ENCODE measurements at regions not wholly inside any gene's neighbourhood (a gene's known extent, or its start where the extent isn't known, plus 50 kb on each side); places are given as distances from the start of the nearest gene placed in this dataset.

DNA sequence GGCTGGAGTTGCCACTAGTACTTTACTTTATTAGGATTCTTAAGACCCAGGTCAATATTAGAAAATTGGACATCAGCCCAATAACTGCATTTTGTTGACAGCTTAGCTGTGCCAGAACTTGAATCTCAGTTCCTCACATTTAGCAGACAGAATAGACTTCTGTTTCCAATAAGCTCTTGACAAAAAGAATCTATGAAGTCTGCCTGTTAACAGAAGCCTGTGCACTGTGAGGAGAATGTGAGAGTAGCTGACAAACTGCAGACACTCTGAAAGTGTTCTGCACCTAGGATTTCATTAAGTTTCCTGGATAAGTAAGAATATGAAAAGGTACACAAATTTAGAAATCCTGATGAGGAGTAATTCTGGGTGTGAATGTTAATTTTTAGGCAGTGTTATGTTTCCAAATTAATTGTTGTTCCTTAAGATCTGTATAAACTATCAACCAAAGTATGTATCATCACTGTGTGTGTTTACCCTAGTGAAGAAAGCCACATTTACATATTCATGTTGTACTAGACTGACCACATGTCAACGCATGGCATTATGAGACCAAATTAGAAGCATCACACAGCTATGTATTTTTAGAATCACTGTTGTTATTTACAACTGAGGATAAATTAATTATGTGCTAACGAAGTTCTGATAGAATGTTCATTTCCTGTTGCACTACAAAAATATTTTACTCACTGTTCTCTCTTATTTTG, 756.4 kb upstream of the IGFBP7 start:
- Histone ChIP-seq H3K4me1 (ENCODE audit: control insufficient read depth, insufficient read depth, low read length) (no peaks in the 10 kb centered on the region), H3K27ac (ENCODE audit: extremely low read depth, low read depth, low read length) (no peak overlapping the region), H3K36me3 (ENCODE audit: control insufficient read depth in 2 of 2, insufficient read depth in 1 of 2, low read length in 2 of 2) (no peaks in the 10 kb centered on the region), H3K9me3 (ENCODE audit: control insufficient read depth, insufficient read depth, low read depth, low read length) (no peaks in the 10 kb centered on the region), H3K4me3 (ENCODE audit: low read depth, low read length) (no peak overlapping the region)
- ChIA-PET POLR2A (no interaction called here), CTCF (no interaction called here)
- no peak for TF ChIP-seq ZNF366 (tag by site-specific recombination; conservative IDR thresholded peaks at IDR 0.05)
- TF ChIP-seq PRDM1 (tag by site-specific recombination; IDR thresholded peaks at IDR 0.05), result no peak
- no peak for TF ChIP-seq ZNF624 (tag by site-specific recombination; IDR thresholded peaks at IDR 0.05)
- TF ChIP-seq RBAK (tag by site-specific recombination; IDR thresholded peaks at IDR 0.05), result no peak
- no peak for TF ChIP-seq ZNF354C (tag by site-specific recombination; IDR thresholded peaks at IDR 0.05; ENCODE audit: borderline replicate concordance, low read depth)
- TF ChIP-seq GLIS2 (tag by site-specific recombination; IDR thresholded peaks at IDR 0.05), result no peak
- TF ChIP-seq, protein P1, sequence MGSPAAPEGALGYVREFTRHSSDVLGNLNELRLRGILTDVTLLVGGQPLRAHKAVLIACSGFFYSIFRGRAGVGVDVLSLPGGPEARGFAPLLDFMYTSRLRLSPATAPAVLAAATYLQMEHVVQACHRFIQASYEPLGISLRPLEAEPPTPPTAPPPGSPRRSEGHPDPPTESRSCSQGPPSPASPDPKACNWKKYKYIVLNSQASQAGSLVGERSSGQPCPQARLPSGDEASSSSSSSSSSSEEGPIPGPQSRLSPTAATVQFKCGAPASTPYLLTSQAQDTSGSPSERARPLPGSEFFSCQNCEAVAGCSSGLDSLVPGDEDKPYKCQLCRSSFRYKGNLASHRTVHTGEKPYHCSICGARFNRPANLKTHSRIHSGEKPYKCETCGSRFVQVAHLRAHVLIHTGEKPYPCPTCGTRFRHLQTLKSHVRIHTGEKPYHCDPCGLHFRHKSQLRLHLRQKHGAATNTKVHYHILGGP (tag by site-specific recombination; IDR thresholded peaks at IDR 0.05), result no peak
- no peak for TF ChIP-seq ZNF785 (tag by site-specific recombination; IDR thresholded peaks at IDR 0.05)
- no peak for TF ChIP-seq ZNF510 (tag by site-specific recombination; IDR thresholded peaks at IDR 0.05; ENCODE audit: insufficient replicate concordance)
- TF ChIP-seq, protein P2, sequence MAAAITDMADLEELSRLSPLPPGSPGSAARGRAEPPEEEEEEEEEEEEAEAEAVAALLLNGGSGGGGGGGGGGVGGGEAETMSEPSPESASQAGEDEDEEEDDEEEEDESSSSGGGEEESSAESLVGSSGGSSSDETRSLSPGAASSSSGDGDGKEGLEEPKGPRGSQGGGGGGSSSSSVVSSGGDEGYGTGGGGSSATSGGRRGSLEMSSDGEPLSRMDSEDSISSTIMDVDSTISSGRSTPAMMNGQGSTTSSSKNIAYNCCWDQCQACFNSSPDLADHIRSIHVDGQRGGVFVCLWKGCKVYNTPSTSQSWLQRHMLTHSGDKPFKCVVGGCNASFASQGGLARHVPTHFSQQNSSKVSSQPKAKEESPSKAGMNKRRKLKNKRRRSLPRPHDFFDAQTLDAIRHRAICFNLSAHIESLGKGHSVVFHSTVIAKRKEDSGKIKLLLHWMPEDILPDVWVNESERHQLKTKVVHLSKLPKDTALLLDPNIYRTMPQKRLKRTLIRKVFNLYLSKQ (tag by site-specific recombination; IDR thresholded peaks at IDR 0.05; ENCODE audit: borderline replicate concordance), result no peak
- no peak for TF ChIP-seq ZNF132 (tag by site-specific recombination; IDR thresholded peaks at IDR 0.05; ENCODE audit: borderline replicate concordance)
- TF ChIP-seq ZNF473 (tag by site-specific recombination; IDR thresholded peaks at IDR 0.05), result no peak
- TF ChIP-seq ZNF660 (tag by site-specific recombination; IDR thresholded peaks at IDR 0.05), result no peak
- no peak for TF ChIP-seq ZNF239 (tag by site-specific recombination; IDR thresholded peaks at IDR 0.05)
- TF ChIP-seq ZNF600 (tag by site-specific recombination; IDR thresholded peaks at IDR 0.05), result no peak
- no peak for TF ChIP-seq ZNF23 (tag by site-specific recombination; IDR thresholded peaks at IDR 0.05; ENCODE audit: borderline replicate concordance)

DNA sequence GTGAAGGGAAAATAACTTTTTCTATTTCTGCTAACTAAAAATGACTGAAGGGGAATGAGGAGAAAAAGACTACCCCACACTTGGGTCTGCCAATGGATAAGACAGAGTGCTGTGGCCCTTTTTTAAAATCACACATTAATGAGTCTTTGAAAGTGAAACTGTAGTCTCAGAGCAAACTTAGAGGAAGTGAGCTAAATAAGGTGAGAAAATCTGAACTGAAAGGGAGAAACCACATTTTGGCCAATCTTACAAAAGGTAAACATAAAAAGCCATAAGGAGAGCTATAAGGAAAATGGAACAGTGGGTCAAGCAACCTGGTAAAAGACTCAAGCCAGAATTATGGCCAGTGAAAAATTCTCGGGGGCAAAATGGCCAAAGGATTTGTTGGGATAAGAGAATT, 755.1 kb upstream of the IGFBP7 start:
- H3K27ac ChIP-seq (ENCODE audit: extremely low read depth, low read depth, low read length), result no peak overlapping the region
- ChIA-PET CTCF (no interaction called here), POLR2A (no interaction called here)
- H3K4me1 ChIP-seq (ENCODE audit: control insufficient read depth, insufficient read depth, low read length), result no peaks in the 10 kb centered on the region
- no peaks in the 10 kb centered on the region for H3K36me3 ChIP-seq (ENCODE audit: control insufficient read depth in 2 of 2, insufficient read depth in 1 of 2, low read length in 2 of 2)
- no peak overlapping the region for H3K4me3 ChIP-seq (ENCODE audit: low read depth, low read length)
- H3K9me3 ChIP-seq (ENCODE audit: control insufficient read depth, insufficient read depth, low read depth, low read length), result no peaks in the 10 kb centered on the region
- no peak for TF ChIP-seq ZBTB21 (tag by site-specific recombination; IDR thresholded peaks at IDR 0.05)
- TF ChIP-seq ZNF133 (tag by site-specific recombination; IDR thresholded peaks at IDR 0.05), result no peak
- no peak for TF ChIP-seq ZNF596 (tag by site-specific recombination; IDR thresholded peaks at IDR 0.05)
- TF ChIP-seq ZNF175 (tag by site-specific recombination; IDR thresholded peaks at IDR 0.05), result no peak
- TF ChIP-seq ZNF837 (tag by site-specific recombination; IDR thresholded peaks at IDR 0.05), result no peak
- TF ChIP-seq, protein P3, sequence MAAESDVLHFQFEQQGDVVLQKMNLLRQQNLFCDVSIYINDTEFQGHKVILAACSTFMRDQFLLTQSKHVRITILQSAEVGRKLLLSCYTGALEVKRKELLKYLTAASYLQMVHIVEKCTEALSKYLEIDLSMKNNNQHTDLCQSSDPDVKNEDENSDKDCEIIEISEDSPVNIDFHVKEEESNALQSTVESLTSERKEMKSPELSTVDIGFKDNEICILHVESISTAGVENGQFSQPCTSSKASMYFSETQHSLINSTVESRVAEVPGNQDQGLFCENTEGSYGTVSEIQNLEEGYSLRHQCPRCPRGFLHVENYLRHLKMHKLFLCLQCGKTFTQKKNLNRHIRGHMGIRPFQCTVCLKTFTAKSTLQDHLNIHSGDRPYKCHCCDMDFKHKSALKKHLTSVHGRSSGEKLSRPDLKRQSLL (tag by site-specific recombination; IDR thresholded peaks at IDR 0.05), result no peak
- TF ChIP-seq ZNF785 (tag by site-specific recombination; IDR thresholded peaks at IDR 0.05), result no peak
